ENCODE measurements at regions not wholly inside any gene's neighbourhood (a gene's known extent, or its start where the extent isn't known, plus 50 kb on each side); places are given as distances from the start of the nearest gene placed in this dataset.

- DNase-seq (ENCODE audit: extremely low read depth, low read depth), result no peak
- TF ChIP-seq CTCF (IDR thresholded peaks at IDR 0.05; ENCODE audit: low read depth, low read length), result no peak
Observed at GRCh38 chr5:57896576-57896975, 414.0 kb upstream of the ACTBL2 start.

GRCh38 chr5:57895766-57896165 is 413.2 kb upstream of the ACTBL2 start:
- peak; percentile 44 for DNase-seq (ENCODE audit: extremely low read depth, low read depth)
- no peak for TF ChIP-seq CTCF (IDR thresholded peaks at IDR 0.05; ENCODE audit: low read depth, low read length)

GRCh38 chr5:57893926-57894325 is 411.3 kb upstream of the ACTBL2 start:
- no peak for DNase-seq (ENCODE audit: extremely low read depth, low read depth)
- no peak for TF ChIP-seq CTCF (IDR thresholded peaks at IDR 0.05; ENCODE audit: low read depth, low read length)

GRCh38 chr5:57891443-57891842 is 408.8 kb upstream of the ACTBL2 start:
- no peak for TF ChIP-seq CTCF (IDR thresholded peaks at IDR 0.05; ENCODE audit: low read depth, low read length)
- no peak for DNase-seq (ENCODE audit: extremely low read depth, low read depth)

GRCh38 chr5:57889558-57889957 is 406.9 kb upstream of the ACTBL2 start:
- TF ChIP-seq CTCF (IDR thresholded peaks at IDR 0.05; ENCODE audit: low read depth, low read length), result peak; percentile 50
- DNase-seq (ENCODE audit: extremely low read depth, low read depth), result peak; percentile 25

- peak; percentile 37 for DNase-seq (ENCODE audit: extremely low read depth, low read depth)
Observed at GRCh38 chr5:57887851-57888621, 405.4 kb upstream of the ACTBL2 start.

More at GRCh38 chr5:57887851-57888621, 405.4 kb upstream of the ACTBL2 start:
- TF ChIP-seq CTCF (IDR thresholded peaks at IDR 0.05; ENCODE audit: low read depth, low read length), result peak; percentile 75

All from AG09319 (cell line).